PFSK-1 (cell line): ENCODE measurements at regions not wholly inside any gene's neighbourhood (a gene's known extent, or its start where the extent isn't known, plus 50 kb on each side); places are given as distances from the start of the nearest gene placed in this dataset.

Source experiments
- FOXP2 ChIP-seq: optimal IDR thresholded peaks from 2 replicates; pipeline ENCODE3; 2011; ENCODE audit warnings: borderline replicate concordance, control low read depth, inconsistent platforms; ENCODE audit not compliant: insufficient read depth; ENCODE audit errors: extremely low read length, extremely low read depth
- POLR2AphosphoS5 ChIP-seq: IDR thresholded peaks from 2 replicates; pipeline ENCODE4 v1.6.1; 2012; ENCODE audit warnings: low read depth, mild to moderate bottlenecking, control low read depth, low read length, moderate library complexity
- REST ChIP-seq, 2 experiments: IDR thresholded peaks; 2 replicates each; pipeline versions ENCODE4 v1.6.1 to v1.8.0; 2011 to 2012; ENCODE audit warnings: low read depth in 2 of 2, low read length in 2 of 2, control low read depth in 1 of 2, inconsistent platforms in 1 of 2, mild to moderate bottlenecking in 1 of 2, moderate library complexity in 1 of 2; ENCODE audit not compliant: insufficient read depth in 1 of 2
- SIN3A ChIP-seq: IDR thresholded peaks from 2 replicates; pipeline ENCODE4 v1.6.1; 2012; ENCODE audit warnings: mild to moderate bottlenecking, low read length, moderate library complexity, borderline replicate concordance; ENCODE audit not compliant: insufficient read depth
- TAF1 ChIP-seq: IDR thresholded peaks from 2 replicates; pipeline ENCODE4 v1.6.1; 2012; ENCODE audit warnings: low read length, control low read depth, borderline replicate concordance; ENCODE audit not compliant: insufficient read depth

- TF ChIP-seq POLR2AphosphoS5 (no peak), SIN3A (no peak), FOXP2 (no peak), REST (IDR thresholded peaks at IDR 0.05; ENCODE audit: insufficient read depth in 1 of 2, low read depth in 2 of 2, low read length in 2 of 2) (no peak), TAF1 (no peak)
Measured at GRCh38 chr10:29033311-29033940, 255.4 kb upstream of the LYZL1 start.

- TF ChIP-seq POLR2AphosphoS5: no peak
- TF ChIP-seq TAF1: no peak
- TF ChIP-seq REST (IDR thresholded peaks at IDR 0.05; ENCODE audit: insufficient read depth in 1 of 2, low read depth in 2 of 2, low read length in 2 of 2): no peak
- TF ChIP-seq FOXP2: no peak
- TF ChIP-seq SIN3A: no peak
Measured at GRCh38 chr10:29034592-29034991, 254.3 kb upstream of the LYZL1 start.

DNA sequence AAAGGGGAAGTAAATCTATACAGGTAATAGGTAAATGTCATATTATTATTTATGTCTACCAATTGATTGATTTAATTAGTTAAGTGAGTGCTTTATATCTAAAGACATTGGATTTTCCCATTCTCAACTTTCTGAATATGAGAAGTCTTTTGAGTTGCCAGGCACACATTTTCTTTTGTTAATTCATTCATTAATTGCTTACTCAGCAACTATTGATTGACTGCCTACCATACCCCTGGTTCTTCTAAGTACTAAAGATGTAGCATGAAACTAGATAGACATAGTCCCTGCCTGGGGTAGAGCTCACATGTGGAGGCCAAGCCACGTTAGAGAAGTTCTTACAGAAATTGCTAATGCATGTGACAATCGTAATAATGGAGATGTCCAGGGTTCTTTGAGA lies 253.1 kb upstream of the LYZL1 start:
- no peak for TF ChIP-seq REST (IDR thresholded peaks at IDR 0.05; ENCODE audit: insufficient read depth in 1 of 2, low read depth in 2 of 2, low read length in 2 of 2)
- no peak for TF ChIP-seq TAF1
- TF ChIP-seq FOXP2: no peak
- TF ChIP-seq SIN3A: no peak
- no peak for TF ChIP-seq POLR2AphosphoS5

DNA sequence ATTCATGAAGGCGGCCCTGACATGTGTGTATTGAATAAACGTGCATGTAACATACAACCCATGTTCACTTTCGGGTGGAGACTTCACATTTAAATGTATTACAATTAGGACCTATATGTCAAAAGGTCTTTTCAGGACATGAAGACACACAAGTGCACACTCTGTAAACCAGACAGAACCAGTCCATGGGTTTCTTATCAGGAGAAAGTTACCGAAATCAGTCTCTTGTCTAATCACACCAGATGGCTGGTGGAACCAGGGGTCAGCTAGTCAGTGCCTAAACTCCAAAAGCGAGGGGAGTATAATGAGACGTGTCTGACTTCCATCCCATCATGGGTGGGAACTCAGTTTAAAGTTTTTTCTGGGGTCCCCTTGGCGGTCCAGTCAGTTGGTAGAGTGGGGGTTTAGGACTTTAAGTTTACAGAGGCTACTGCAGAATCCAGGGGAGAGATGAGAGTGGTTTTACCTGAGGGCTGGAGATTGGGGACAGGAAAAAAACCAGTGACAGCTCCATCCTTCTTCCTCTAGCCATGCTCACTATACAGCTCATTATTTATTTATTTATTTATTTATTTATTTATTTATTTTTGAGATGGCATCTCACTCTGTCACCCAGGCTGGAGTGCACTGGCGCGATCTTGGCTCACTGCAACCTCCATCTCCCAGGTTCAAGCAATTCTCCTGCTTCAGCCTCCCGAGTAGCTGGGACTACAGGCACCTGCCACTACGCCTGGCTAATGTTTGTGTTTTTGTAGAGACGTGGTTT lies 251.3 kb upstream of the LYZL1 start:
- no peak for TF ChIP-seq REST (IDR thresholded peaks at IDR 0.05; ENCODE audit: insufficient read depth in 1 of 2, low read depth in 2 of 2, low read length in 2 of 2)
- no peak for TF ChIP-seq TAF1
- TF ChIP-seq FOXP2: no peak
- TF ChIP-seq SIN3A: no peak
- TF ChIP-seq POLR2AphosphoS5: no peak

- TF ChIP-seq REST (IDR thresholded peaks at IDR 0.05; ENCODE audit: insufficient read depth in 1 of 2, low read depth in 2 of 2, low read length in 2 of 2) (no peak), SIN3A (no peak), POLR2AphosphoS5 (no peak), FOXP2 (no peak), TAF1 (no peak)
Measured at GRCh38 chr10:29039091-29039490, 249.8 kb upstream of the LYZL1 start.
